IMR-90 (cell line): ENCODE measurements at regions not wholly inside any gene's neighbourhood (a gene's known extent, or its start where the extent isn't known, plus 50 kb on each side); places are given as distances from the start of the nearest gene placed in this dataset.

Experiments
- CEBPB ChIP-seq: IDR thresholded peaks from 2 replicates; pipeline ENCODE4 v1.6.1; 2012; ENCODE audit warnings: low read depth, low read length, improper control_type of control experiment
- CHD1 ChIP-seq: IDR thresholded peaks from 2 replicates; pipeline ENCODE4 v1.6.1; 2012; ENCODE audit warnings: low read depth, low read length, improper control_type of control experiment
- MAFK ChIP-seq: IDR thresholded peaks from 2 replicates; pipeline ENCODE4 v1.6.1; 2012; ENCODE audit warnings: low read depth, low read length, improper control_type of control experiment
- POLR2A ChIP-seq: IDR thresholded peaks from 2 replicates; pipeline ENCODE4 v1.6.1; 2012; ENCODE audit warnings: mild to moderate bottlenecking, low read depth, low read length
- RAD21 ChIP-seq: IDR thresholded peaks from 2 replicates; pipeline ENCODE4 v1.6.1; 2012; ENCODE audit warnings: low read length, improper control_type of control experiment
- TF ChIP-seq, protein P1 (sequence below): conservative IDR thresholded peaks from 2 replicates; pipeline ENCODE4 v1.5.1; 2012; ENCODE audit warnings: mild to moderate bottlenecking, low read depth, low read length, improper control_type of control experiment

DNA sequence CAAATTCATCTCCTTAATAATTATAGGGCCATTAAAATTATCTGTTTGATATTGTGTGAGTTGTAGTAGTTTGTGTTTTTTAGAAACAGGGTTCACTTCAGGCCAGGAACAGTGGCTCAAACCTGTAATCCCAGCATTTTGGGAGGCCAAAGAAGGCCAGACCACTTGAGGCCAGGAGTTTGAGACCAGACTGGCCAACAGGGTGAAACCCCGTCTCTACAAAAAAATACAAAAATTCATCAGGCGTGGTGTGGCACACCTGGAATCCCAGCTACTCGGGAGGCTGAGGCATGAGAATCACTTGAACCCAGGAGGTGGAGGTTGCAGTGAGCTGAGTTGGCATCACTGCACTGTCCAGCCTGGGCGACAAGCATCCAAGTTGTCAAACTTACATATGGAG, 57.0 kb downstream of the IARS1 start:
- TF ChIP-seq POLR2A (no peak), CEBPB (no peak), CHD1 (no peak), MAFK (no peak), RAD21 (no peak)
- TF ChIP-seq, protein P1, sequence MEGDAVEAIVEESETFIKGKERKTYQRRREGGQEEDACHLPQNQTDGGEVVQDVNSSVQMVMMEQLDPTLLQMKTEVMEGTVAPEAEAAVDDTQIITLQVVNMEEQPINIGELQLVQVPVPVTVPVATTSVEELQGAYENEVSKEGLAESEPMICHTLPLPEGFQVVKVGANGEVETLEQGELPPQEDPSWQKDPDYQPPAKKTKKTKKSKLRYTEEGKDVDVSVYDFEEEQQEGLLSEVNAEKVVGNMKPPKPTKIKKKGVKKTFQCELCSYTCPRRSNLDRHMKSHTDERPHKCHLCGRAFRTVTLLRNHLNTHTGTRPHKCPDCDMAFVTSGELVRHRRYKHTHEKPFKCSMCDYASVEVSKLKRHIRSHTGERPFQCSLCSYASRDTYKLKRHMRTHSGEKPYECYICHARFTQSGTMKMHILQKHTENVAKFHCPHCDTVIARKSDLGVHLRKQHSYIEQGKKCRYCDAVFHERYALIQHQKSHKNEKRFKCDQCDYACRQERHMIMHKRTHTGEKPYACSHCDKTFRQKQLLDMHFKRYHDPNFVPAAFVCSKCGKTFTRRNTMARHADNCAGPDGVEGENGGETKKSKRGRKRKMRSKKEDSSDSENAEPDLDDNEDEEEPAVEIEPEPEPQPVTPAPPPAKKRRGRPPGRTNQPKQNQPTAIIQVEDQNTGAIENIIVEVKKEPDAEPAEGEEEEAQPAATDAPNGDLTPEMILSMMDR: no peak
